A549 (cell line): ENCODE measurements at regions not wholly inside any gene's neighbourhood (a gene's known extent, or its start where the extent isn't known, plus 50 kb on each side); places are given as distances from the start of the nearest gene placed in this dataset.

Experiments used
- CTCF ChIP-seq: fragments of >200 bp; sonication (Bioruptor Twin); formaldehyde crosslinking; IDR thresholded peaks from 3 replicates; pipeline ENCODE4 v1.5.1; 2016
- RAD21 ChIP-seq, 2 experiments: fragments of >200 bp in 1 of 2; sonication (Bioruptor Twin) in 1 of 2; formaldehyde crosslinking in 1 of 2; IDR thresholded peaks in 1 of 2; conservative IDR thresholded peaks in 1 of 2; 2 replicates in 1 of 2; 3 replicates in 1 of 2; pipeline ENCODE4 v1.6.1; 2012 to 2018; ENCODE audit warnings: inconsistent platforms in 1 of 2

GRCh38 chr3:145333931-145334330 lies 827.1 kb downstream of the PLOD2 start:
- TF ChIP-seq CTCF = no peak
- TF ChIP-seq RAD21 (conservative IDR thresholded peaks at IDR 0.05 in 1 of 2, IDR thresholded peaks at IDR 0.05 in 1 of 2) = no peak
